ENCODE measurements at regions not wholly inside any gene's neighbourhood (a gene's known extent, or its start where the extent isn't known, plus 50 kb on each side); places are given as distances from the start of the nearest gene placed in this dataset.

DNA sequence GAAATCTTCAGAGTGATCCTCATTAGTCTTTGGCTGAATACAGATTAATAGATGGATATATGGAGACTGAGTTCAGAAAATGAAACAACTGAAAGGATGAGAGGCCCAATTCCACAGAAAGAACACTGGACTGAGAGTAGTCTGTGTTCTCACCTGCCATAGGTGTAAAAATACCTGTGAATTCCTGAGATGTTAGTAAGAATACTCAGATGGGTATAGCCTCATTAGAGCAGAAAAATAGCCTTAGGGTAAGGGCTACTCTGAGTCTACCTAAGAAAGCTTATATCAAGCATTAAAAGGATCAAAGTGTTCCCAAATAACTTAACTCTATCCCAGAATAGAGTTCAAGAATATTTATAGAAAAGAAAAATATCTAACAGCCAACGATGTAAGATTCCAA, 1510.3 kb upstream of the SEL1L start:
- Histone ChIP-seq H3K4me1 (no peaks in the 10 kb centered on the region), H3K36me3 (no peaks in the 10 kb centered on the region), H3K27ac (no peak overlapping the region), H3K27me3 (no peaks in the 10 kb centered on the region), H3K9me3 (no peaks in the 10 kb centered on the region), H3K4me3 (no peak overlapping the region)
- TF ChIP-seq POLR2AphosphoS5 (IDR thresholded peaks at IDR 0.05; ENCODE audit: insufficient read depth in 1 of 2, low read depth in 1 of 2) (no peak), POLR2A (IDR thresholded peaks at IDR 0.05) (no peak)
- TF ChIP-seq, protein P1, sequence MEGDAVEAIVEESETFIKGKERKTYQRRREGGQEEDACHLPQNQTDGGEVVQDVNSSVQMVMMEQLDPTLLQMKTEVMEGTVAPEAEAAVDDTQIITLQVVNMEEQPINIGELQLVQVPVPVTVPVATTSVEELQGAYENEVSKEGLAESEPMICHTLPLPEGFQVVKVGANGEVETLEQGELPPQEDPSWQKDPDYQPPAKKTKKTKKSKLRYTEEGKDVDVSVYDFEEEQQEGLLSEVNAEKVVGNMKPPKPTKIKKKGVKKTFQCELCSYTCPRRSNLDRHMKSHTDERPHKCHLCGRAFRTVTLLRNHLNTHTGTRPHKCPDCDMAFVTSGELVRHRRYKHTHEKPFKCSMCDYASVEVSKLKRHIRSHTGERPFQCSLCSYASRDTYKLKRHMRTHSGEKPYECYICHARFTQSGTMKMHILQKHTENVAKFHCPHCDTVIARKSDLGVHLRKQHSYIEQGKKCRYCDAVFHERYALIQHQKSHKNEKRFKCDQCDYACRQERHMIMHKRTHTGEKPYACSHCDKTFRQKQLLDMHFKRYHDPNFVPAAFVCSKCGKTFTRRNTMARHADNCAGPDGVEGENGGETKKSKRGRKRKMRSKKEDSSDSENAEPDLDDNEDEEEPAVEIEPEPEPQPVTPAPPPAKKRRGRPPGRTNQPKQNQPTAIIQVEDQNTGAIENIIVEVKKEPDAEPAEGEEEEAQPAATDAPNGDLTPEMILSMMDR (IDR thresholded peaks at IDR 0.05): no peak
- intact Hi-C loops (cut with DNase I): no loop called here
- DNase-seq (ENCODE audit: extremely low spot score in 2 of 2): no peak

DNA sequence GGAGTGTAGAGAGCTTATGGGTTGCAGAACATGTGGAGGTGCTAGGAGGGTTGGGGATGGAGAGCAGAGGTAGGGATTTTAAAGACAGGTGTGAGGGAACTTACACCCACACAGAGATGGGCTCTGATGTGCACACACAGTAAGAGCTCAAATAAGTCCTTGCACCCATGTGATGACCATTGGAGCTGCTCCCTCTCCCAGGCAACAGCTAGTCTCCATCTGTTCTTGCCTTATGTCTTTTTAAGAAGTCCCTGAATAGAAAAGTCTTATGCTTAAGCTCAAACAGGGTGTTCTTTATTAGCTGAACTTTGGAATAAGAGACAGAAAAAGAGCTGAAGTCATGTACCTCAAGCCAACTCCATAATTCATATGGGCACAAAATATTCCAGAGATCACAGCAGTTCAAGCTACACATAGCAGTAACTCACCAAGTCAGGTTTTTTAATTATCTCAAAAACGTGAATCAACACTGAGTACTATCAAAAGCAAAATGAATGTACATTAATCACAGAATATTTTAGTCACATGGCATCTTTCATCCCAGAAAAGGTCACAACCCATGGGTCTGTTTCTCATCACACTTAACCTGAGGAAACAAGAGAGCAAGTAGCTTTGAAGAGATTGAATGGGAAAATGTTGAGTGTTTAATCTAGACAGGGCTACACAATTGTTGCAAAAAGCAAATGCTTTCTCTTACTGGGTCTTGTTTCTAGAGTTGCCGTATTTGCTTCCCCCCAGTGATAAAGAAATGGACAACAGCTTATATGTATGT, 1513.6 kb upstream of the SEL1L start:
- H3K27ac ChIP-seq: no peak overlapping the region
- no peak overlapping the region for H3K4me3 ChIP-seq
- H3K27me3 ChIP-seq: no peaks in the 10 kb centered on the region
- no peaks in the 10 kb centered on the region for H3K36me3 ChIP-seq
- TF ChIP-seq POLR2AphosphoS5 (IDR thresholded peaks at IDR 0.05; ENCODE audit: insufficient read depth in 1 of 2, low read depth in 1 of 2) (no peak), POLR2A (IDR thresholded peaks at IDR 0.05) (no peak)
- TF ChIP-seq, protein P1 (IDR thresholded peaks at IDR 0.05): no peak
- DNase-seq (ENCODE audit: extremely low spot score in 2 of 2): no peak
- H3K9me3 ChIP-seq: no peaks in the 10 kb centered on the region
- intact Hi-C loops (cut with DNase I): no loop called here
- no peaks in the 10 kb centered on the region for H3K4me1 ChIP-seq

DNA sequence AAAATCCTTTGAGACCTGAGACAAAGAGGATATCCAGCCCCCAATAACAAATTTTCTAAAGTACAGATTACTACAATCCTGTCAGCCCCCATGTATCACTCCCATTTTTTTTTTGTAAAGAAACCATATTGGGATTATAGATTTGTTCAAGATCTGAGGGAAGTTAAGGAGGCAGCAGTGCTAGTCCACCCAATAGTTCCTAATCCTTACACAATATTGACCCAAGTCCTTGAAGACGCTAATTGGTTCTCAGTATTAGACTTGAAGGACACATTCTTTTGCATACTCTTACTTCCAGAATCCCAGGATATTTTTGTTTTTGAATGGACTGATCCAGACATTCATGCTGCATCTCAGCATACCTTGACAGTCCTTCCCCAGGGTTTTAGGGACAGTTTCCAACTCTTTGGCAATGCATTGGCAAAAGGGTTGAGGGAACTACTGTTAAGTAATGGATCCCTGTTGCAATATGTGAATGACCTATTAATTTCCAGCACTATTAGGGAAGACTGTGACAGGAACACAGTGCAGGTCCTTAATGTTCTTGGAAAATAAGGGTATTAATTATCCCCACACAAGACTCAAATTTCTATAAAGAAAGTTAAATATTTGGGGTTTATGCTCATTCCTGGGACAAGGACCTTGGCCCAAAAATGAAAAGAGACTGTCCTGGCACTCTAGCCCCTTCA, 1519.5 kb upstream of the SEL1L start:
- DNase-seq (ENCODE audit: extremely low spot score in 2 of 2): no peak
- no peaks in the 10 kb centered on the region for H3K4me1 ChIP-seq
- H3K9me3 ChIP-seq: no peaks in the 10 kb centered on the region
- no peak overlapping the region for H3K27ac ChIP-seq
- no peak overlapping the region for H3K4me3 ChIP-seq
- no peaks in the 10 kb centered on the region for H3K27me3 ChIP-seq
- intact Hi-C loops (cut with DNase I): no loop called here
- no peaks in the 10 kb centered on the region for H3K36me3 ChIP-seq
- no peak for TF ChIP-seq POLR2A (IDR thresholded peaks at IDR 0.05)
- TF ChIP-seq POLR2AphosphoS5 (IDR thresholded peaks at IDR 0.05; ENCODE audit: insufficient read depth in 1 of 2, low read depth in 1 of 2): no peak

DNA sequence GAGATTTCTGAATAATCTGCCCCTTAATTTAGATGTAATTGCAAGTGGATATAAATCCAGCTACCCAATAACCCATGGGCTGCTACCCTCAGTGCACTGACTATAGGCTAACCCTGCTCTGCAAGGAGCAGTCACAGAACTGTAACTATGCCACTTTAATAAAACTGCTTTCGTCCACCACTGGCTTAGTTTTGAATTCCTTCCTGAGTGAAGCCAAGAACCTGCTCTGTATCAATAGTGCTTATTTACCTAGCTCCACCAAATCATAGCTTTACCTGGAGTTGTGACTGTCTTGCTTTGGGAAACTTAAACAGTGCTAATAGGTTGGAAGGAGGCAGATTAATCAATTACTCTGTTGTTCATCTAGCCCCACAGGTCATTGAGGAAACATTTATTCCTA, 1524.4 kb upstream of the SEL1L start:
- Histone ChIP-seq H3K4me1 (no peaks in the 10 kb centered on the region), H3K9me3 (no peaks in the 10 kb centered on the region), H3K27me3 (no peaks in the 10 kb centered on the region), H3K36me3 (no peaks in the 10 kb centered on the region), H3K27ac (no peak overlapping the region), H3K4me3 (no peak overlapping the region)
- TF ChIP-seq POLR2A (IDR thresholded peaks at IDR 0.05) (no peak), POLR2AphosphoS5 (IDR thresholded peaks at IDR 0.05; ENCODE audit: insufficient read depth in 1 of 2, low read depth in 1 of 2) (no peak)
- TF ChIP-seq, protein P1 (IDR thresholded peaks at IDR 0.05): no peak
- intact Hi-C loops (cut with DNase I): no loop called here
- no peak for DNase-seq (ENCODE audit: extremely low spot score in 2 of 2)

DNA sequence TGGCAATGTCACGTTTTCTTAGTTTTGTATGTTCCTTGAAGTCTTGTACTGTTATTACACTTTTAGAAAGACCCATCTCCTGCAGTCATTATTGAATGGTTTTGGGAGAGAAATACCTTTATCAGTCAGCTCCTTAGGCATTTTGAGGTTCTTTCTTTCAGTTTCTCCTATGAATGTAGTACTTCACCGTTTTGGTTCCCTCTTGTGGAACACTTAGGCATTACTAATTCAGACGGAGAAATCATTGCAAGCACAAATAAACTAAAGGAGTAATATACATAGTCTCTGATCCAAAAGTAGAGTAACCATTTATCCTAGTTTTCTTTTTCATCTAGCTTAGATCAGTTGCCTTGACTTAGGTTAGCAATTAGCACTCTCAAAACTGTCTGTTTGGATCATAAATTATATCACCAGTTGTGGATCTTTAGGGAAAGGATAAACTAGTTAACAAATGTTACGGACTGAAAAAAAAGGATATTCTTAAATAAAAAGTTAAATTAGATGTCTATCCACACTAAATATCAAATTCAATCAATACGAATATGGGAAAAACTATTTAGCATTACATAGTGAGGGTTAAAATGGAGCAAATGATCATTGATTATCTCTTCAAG, 1538.3 kb upstream of the SEL1L start:
- H3K36me3 ChIP-seq: no peaks in the 10 kb centered on the region
- intact Hi-C loops (cut with DNase I): no loop called here
- no peak overlapping the region for H3K27ac ChIP-seq
- H3K4me1 ChIP-seq: no peaks in the 10 kb centered on the region
- no peaks in the 10 kb centered on the region for H3K9me3 ChIP-seq
- H3K27me3 ChIP-seq: no peaks in the 10 kb centered on the region
- H3K4me3 ChIP-seq: no peak overlapping the region
- TF ChIP-seq POLR2AphosphoS5 (IDR thresholded peaks at IDR 0.05; ENCODE audit: insufficient read depth in 1 of 2, low read depth in 1 of 2): no peak
- TF ChIP-seq POLR2A (IDR thresholded peaks at IDR 0.05): no peak
- TF ChIP-seq, protein P1 (IDR thresholded peaks at IDR 0.05): no peak
- no peak for DNase-seq (ENCODE audit: extremely low spot score in 2 of 2)

Measured in vagina (tissue), 2 donors.